Right lobe of liver (tissue), 6 donors: ENCODE measurements at regions not wholly inside any gene's neighbourhood (a gene's known extent, or its start where the extent isn't known, plus 50 kb on each side); places are given as distances from the start of the nearest gene placed in this dataset.
"Not testable (repeated sequence)": the region's sequence is repeated elsewhere in the genome, so short reads cannot be mapped to it uniquely, and the experiment has no call there.

Experiments
- ATAC-seq, 4 donors: fragments of 200-7000 bp; cut with Tn5 transposase; one replicate each; pipeline ENCODE4 v1.9.1; 2020; ENCODE audit warnings: mild to moderate bottlenecking in 4 of 4, moderate library complexity in 4 of 4
- DNase-seq, 3 donors: peaks; one replicate each; pipeline ENCODE4 v3.0.0-alpha.2; 2020
- H3K27ac ChIP-seq, 3 donors: fragments of 200-600 bp; one replicate each; pipeline ENCODE4 v1.8.0; 2022
- H3K27me3 ChIP-seq, 2 donors: fragments of 200-600 bp; one replicate each; pipeline ENCODE4 v1.8.0; 2022
- H3K36me3 ChIP-seq, 4 donors: fragments of 200-600 bp; sonication (generic) in 1 of 4; one replicate each; pipeline versions ENCODE4 v1.5.1 to v1.8.0; 2017 to 2022; ENCODE audit warnings: control low read depth in 1 of 4
- H3K4me1 ChIP-seq, 4 donors: fragments of 200-600 bp; sonication (generic) in 1 of 4; one replicate each; pipeline versions ENCODE4 v1.5.1 to v1.8.0; 2017 to 2022; ENCODE audit warnings: control low read depth in 1 of 4
- H3K4me3 ChIP-seq, 3 donors: fragments of 200-600 bp; one replicate each; pipeline ENCODE4 v1.8.0; 2022
- H3K9me3 ChIP-seq, 4 donors: fragments of 200-600 bp; sonication (generic) in 1 of 4; one replicate each; pipeline versions ENCODE4 v1.5.1 to v1.8.0; 2017 to 2022; ENCODE audit warnings: control low read depth in 1 of 4
- POLR2A ChIP-seq: fragments of 450-650 bp; IDR thresholded peaks from one replicate; pipeline ENCODE4 v1.6.1; 2017; ENCODE audit warnings: antibody characterized with exemption, mild to moderate bottlenecking
- WGBS: methylation state at CpG from one replicate; pipeline ENCODE4 v1.1.6; 2018; ENCODE audit warnings: low coverage, low lambda C conversion rate; ENCODE audit not compliant: insufficient coverage; ENCODE audit errors: missing lambda C conversion rate; 5-methylcytosine and 5-hydroxymethylcytosine counted together
- intact Hi-C, 2 donors: fragments of 100-400 bp; cut with DNase I; formaldehyde crosslinking; loops; one replicate each; pipeline versions ENCODE4 v1.11.2 to v1.14.1; 2022
- TF ChIP-seq, protein P1 (sequence below), 4 donors: fragments of 200-600 bp in 3 of 4; fragments of 450-650 bp in 1 of 4; IDR thresholded peaks; one replicate each; pipeline versions ENCODE4 v1.5.1 to v1.8.0; 2016 to 2022; ENCODE audit warnings: antibody characterized with exemption in 4 of 4, mild to moderate bottlenecking in 2 of 4
- donor health status: DM: no; HTN: yes; CAD: no.
- donor health status: DM: no; HTN: no; CAD: no.
- donor health status: DM: no; HTN: no; CAD: no.
- donor health status: DM: no; HTN: yes; CAD: no.
- donor health status: DM: no; HTN: yes; CAD: no.

DNA sequence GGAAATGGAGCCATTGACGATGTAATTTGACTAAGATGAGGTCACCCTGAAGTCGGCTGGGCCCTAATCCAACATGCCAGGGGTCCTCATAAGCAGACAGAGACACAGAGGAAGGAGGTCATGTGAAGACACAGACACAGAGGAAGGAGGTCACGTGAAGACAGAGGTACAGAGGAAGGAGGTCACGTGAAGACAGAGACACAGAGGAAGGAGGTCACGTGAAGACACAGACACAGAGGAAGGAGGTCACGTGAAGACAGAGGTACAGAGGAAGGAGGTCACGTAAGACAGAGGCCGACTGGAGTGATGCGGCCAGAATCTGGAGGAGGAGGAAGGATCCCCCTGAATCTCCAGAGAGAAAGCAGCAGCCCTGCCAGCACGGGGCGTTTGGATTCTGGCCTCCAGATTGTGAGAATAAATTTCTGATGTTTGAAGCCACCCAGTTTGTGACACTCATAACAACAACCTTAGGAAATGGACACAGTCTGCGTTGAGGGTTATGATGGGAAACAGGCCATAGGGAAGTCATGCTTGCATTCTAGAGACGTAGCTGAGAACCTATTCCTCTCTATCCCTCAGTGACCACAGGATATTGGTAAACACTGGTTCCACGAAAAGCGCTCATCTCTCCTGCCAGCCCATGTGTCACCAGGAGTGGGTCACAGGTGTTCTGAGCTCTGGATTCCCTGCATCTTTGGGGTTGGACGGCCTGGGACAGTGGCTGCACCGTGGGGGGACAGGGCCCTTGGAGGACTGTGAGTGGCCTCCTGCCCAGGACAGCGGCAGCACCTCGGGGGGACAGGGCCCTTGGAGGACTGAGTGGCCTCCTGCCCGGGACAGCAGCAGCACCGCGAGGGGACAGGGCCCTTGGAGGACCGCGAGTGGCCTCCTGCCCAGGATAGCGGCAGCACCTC, 108.5 kb downstream of the SOX1 start:
- no peak overlapping the region for H3K27ac ChIP-seq
- DNase-seq: peak in 1 of 3 donors; percentile 20
- ATAC-seq: no peak
- intact Hi-C loops: no loop called here
- H3K36me3 ChIP-seq: no peaks in the 10 kb centered on the region
- no peaks in the 10 kb centered on the region for H3K4me1 ChIP-seq
- H3K27me3 ChIP-seq: no peaks in the 10 kb centered on the region
- 80% methylated on average over 12 of the region's 25 CpGs for WGBS
- H3K4me3 ChIP-seq: no peak overlapping the region
- no peaks in the 10 kb centered on the region for H3K9me3 ChIP-seq
- no peak for TF ChIP-seq POLR2A
- TF ChIP-seq, protein P1, sequence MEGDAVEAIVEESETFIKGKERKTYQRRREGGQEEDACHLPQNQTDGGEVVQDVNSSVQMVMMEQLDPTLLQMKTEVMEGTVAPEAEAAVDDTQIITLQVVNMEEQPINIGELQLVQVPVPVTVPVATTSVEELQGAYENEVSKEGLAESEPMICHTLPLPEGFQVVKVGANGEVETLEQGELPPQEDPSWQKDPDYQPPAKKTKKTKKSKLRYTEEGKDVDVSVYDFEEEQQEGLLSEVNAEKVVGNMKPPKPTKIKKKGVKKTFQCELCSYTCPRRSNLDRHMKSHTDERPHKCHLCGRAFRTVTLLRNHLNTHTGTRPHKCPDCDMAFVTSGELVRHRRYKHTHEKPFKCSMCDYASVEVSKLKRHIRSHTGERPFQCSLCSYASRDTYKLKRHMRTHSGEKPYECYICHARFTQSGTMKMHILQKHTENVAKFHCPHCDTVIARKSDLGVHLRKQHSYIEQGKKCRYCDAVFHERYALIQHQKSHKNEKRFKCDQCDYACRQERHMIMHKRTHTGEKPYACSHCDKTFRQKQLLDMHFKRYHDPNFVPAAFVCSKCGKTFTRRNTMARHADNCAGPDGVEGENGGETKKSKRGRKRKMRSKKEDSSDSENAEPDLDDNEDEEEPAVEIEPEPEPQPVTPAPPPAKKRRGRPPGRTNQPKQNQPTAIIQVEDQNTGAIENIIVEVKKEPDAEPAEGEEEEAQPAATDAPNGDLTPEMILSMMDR (IDR thresholded peaks at IDR 0.05): no peak

DNA sequence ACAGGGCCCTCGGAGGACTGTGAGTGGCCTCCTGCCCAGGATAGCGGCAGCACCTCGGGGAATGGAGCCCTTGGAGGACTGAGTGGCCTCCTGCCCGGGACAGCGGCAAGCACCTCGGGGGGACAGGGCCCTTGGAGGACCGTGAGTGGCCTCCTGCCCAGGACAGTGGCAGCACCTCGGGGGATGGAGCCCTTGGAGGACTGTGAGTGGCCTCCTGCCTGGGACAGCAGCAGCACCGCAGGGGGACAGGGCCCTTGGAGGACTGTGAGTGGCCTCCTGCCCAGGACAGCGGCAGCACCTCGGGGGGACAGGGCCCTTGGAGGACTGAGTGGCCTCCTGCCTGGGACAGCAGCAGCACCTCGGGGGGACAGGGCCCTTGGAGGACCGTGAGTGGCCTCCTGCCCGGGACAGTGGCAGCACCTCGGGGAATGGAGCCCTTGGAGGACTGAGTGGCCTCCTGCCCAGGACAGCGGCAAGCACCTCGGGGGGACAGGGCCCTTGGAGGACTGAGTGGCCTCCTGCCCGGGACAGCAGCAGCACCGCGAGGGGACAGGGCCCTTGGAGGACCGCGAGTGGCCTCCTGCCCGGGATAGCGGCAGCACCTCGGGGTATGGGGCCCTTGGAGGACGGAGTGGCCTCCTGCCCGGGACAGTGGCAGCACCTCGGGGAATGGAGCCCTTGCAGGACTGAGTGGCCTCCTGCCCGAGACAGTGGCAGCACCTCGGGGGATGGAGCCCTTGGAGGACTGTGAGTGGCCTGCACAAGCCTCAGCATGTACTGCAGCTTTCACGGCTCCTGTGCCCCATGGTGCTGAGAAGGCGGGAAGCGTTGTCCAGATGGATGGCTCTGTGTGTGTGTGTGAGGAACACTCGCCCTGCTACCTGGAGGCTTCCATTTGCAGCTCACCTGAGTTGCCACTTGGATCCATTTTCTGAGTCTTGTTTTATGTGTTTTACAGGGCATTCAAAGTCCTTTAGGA, 109.5 kb downstream of the SOX1 start:
- H3K27me3 ChIP-seq, H3K4me1 ChIP-seq, ATAC-seq, H3K36me3 ChIP-seq, H3K9me3 ChIP-seq, intact Hi-C loops, H3K4me3 ChIP-seq, H3K27ac ChIP-seq: not testable (repeated sequence)
- peak in 1 of 3 donors; percentile 37 for DNase-seq
- WGBS: 91% methylated on average over 7 of the region's 34 CpGs

DNA sequence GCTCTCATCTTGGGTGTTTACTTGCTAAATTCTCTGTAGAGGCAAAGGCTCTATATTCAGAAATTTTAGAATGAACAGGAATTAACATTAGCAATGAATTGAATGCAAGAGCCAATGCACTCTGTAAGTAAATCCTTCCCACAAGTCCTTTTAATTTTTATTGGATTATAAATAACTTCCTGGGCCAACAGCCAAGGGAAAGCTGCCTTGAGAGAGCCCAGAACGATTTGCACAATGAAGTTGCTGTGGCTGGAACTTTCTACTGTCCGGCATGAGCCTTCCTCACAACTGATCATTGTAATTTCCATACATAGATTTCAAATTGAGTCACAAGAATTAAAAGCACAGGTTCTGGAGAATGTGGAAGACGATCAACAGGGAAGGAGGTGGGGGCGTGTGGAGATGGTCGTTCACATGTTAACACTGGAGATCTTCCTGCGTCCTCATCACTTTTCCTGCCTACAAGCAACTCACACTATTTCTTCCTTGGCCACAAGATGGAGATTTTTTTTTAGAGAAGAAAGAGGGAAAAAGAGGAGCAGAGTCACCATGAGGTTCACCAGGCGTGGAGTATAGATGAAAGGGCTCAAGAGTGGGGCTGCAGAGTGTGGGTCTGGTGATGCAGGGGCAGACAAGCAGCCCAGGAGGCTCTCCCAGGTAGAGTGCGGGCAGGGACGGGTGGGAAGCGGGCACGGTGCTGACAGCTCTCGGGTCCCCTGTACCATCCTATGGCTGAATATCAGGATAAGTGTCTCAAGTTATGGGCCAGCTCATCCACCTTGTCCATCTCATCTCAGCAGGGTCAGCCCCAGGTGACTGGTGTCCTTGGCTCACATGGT, 110.7 kb downstream of the SOX1 start:
- ATAC-seq (peak in 1 of 4 donors; percentile 26), DNase-seq (peak in 1 of 3 donors; percentile 6)
- Histone ChIP-seq H3K27ac (no peak overlapping the region), H3K4me1 (no peaks in the 10 kb centered on the region), H3K4me3 (no peak overlapping the region), H3K9me3 (no peaks in the 10 kb centered on the region), H3K27me3 (no peaks in the 10 kb centered on the region), H3K36me3 (no peaks in the 10 kb centered on the region)
- intact Hi-C loops: no loop called here
- WGBS: 66% methylated on average over 12 of the region's 12 CpGs
- TF ChIP-seq, protein P1 (IDR thresholded peaks at IDR 0.05): no peak
- no peak for TF ChIP-seq POLR2A

DNA sequence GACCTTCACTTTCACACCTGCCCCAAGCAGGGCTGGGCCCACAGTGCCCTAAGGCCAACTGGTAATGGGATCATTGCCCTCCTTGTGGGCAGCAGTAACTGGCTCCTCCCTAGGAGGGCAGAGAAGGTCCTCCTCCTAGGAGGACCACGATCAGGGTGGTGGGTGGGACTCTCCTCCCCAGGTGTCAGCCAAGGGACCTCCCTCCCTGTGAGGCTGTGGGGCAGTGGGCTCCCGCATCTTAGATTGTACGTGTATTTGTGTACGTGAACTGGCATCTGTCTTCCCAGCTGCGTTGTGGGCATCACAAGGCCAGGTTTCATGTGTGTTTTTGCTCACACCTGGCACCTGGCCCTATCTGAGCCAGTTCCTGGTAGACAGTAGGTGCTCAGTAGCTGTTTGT, 111.8 kb downstream of the SOX1 start:
- Histone ChIP-seq H3K27ac (no peak overlapping the region), H3K9me3 (no peaks in the 10 kb centered on the region), H3K4me3 (no peak overlapping the region), H3K27me3 (no peaks in the 10 kb centered on the region), H3K4me1 (peaks cover 0 to 6% (median 0%) of the 10 kb centered on the region in 4 donors), H3K36me3 (no peaks in the 10 kb centered on the region)
- intact Hi-C loops: no loop called here
- no peak for ATAC-seq
- no peak for TF ChIP-seq POLR2A
- TF ChIP-seq, protein P1 (IDR thresholded peaks at IDR 0.05): no peak
- no CpG with 5 or more reads among the region's 5 CpGs for WGBS
- DNase-seq: peak in 1 of 3 donors; percentile 33
